ENCODE measurements at regions not wholly inside any gene's neighbourhood (a gene's known extent, or its start where the extent isn't known, plus 50 kb on each side); places are given as distances from the start of the nearest gene placed in this dataset.

DNA sequence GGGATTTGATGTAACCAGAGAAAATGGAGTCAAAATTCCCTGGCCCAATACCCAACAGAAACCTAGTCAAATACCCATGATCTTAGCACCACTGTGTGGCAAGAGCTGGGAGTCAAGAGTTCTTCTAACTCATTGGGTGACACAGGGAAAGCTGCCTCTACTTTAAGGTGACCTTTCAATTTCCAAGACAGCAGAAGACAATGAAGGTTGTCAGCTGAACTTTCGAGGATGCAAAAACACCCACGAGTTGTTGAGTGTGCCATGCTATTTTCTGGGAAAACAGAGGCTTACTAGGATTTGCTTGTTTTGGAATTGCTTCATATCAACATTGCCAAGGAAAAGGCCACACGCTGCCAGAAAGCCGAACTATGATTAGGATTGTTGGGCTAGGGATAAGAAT is 61.6 kb upstream of the CYRIA start:
- no peak for TF ChIP-seq POLR2A (IDR thresholded peaks at IDR 0.05)
- TF ChIP-seq CTCF (IDR thresholded peaks at IDR 0.05), result no peak
- no peak for TF ChIP-seq EP300 (IDR thresholded peaks at IDR 0.05)
- TF ChIP-seq POLR2AphosphoS5 (IDR thresholded peaks at IDR 0.05), result no peak

Data from sigmoid colon (tissue), 4 donors.